Left ventricle myocardium inferior (tissue), 1 donor: ENCODE measurements at regions not wholly inside any gene's neighbourhood (a gene's known extent, or its start where the extent isn't known, plus 50 kb on each side); places are given as distances from the start of the nearest gene placed in this dataset.

ENCODE experiments used
- DNase-seq: peaks from one replicate; pipeline ENCODE4 v3.0.0-alpha.2; 2020
- H3K27ac ChIP-seq: fragments of 200-600 bp; replicated peaks from 2 replicates; pipeline ENCODE4 v1.8.0; 2021
- H3K27me3 ChIP-seq: fragments of 200-600 bp; 2 replicates; pipeline ENCODE4 v1.8.0; 2021; ENCODE audit warnings: low read depth
- H3K36me3 ChIP-seq: fragments of 200-600 bp; 2 replicates; pipeline ENCODE4 v1.8.0; 2021
- H3K4me1 ChIP-seq: fragments of 200-600 bp; 2 replicates; pipeline ENCODE4 v1.8.0; 2021
- H3K4me3 ChIP-seq: fragments of 200-600 bp; 2 replicates; pipeline ENCODE4 v1.8.0; 2021; ENCODE audit warnings: mild to moderate bottlenecking, moderate library complexity
- H3K9me3 ChIP-seq: fragments of 200-600 bp; replicated peaks from 2 replicates; pipeline ENCODE4 v1.8.0; 2021
- intact Hi-C: fragments of 100-400 bp; cut with micrococcal nuclease; formaldehyde crosslinking; loops from one replicate; pipeline ENCODE4 v1.11.0; 2022
- TF ChIP-seq, protein P1 (sequence below): fragments of 200-600 bp; IDR thresholded peaks from 2 replicates; pipeline ENCODE4 v1.8.0; 2021; ENCODE audit warnings: antibody characterized with exemption, mild to moderate bottlenecking, borderline replicate concordance
- donor health status: DM: no; HTN: yes; CAD: no; lungs with severe emphysema.

DNA sequence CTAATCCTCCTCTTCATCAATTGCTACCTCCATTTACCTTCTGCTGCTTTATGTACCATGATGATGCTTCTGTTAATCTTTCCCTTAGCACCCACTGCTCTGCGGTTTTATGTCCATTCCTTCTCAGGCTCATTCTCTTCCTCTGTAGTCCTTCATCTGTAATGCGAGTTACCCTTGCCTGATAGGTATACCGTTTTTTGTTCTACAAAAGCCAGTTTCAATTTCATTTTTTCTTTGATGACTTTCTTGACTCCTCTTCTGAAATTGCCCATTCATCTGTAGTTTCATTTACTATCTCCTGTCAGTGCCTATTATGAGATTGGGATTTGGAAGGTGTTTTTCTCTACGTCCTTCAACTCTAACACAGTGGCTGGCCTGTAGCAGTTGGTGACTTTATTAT is 445.9 kb upstream of the ZNF717 start:
- no peak for DNase-seq
- H3K4me1 ChIP-seq, result no peaks in the 10 kb centered on the region
- H3K27ac ChIP-seq, result no peak overlapping the region
- H3K9me3 ChIP-seq, result peaks cover 5% of the 10 kb centered on the region
- intact Hi-C loops, result no loop called here
- no peak overlapping the region for H3K4me3 ChIP-seq
- TF ChIP-seq, protein P1, sequence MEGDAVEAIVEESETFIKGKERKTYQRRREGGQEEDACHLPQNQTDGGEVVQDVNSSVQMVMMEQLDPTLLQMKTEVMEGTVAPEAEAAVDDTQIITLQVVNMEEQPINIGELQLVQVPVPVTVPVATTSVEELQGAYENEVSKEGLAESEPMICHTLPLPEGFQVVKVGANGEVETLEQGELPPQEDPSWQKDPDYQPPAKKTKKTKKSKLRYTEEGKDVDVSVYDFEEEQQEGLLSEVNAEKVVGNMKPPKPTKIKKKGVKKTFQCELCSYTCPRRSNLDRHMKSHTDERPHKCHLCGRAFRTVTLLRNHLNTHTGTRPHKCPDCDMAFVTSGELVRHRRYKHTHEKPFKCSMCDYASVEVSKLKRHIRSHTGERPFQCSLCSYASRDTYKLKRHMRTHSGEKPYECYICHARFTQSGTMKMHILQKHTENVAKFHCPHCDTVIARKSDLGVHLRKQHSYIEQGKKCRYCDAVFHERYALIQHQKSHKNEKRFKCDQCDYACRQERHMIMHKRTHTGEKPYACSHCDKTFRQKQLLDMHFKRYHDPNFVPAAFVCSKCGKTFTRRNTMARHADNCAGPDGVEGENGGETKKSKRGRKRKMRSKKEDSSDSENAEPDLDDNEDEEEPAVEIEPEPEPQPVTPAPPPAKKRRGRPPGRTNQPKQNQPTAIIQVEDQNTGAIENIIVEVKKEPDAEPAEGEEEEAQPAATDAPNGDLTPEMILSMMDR, result no peak
- H3K36me3 ChIP-seq, result no peaks in the 10 kb centered on the region
- H3K27me3 ChIP-seq, result no peaks in the 10 kb centered on the region

DNA sequence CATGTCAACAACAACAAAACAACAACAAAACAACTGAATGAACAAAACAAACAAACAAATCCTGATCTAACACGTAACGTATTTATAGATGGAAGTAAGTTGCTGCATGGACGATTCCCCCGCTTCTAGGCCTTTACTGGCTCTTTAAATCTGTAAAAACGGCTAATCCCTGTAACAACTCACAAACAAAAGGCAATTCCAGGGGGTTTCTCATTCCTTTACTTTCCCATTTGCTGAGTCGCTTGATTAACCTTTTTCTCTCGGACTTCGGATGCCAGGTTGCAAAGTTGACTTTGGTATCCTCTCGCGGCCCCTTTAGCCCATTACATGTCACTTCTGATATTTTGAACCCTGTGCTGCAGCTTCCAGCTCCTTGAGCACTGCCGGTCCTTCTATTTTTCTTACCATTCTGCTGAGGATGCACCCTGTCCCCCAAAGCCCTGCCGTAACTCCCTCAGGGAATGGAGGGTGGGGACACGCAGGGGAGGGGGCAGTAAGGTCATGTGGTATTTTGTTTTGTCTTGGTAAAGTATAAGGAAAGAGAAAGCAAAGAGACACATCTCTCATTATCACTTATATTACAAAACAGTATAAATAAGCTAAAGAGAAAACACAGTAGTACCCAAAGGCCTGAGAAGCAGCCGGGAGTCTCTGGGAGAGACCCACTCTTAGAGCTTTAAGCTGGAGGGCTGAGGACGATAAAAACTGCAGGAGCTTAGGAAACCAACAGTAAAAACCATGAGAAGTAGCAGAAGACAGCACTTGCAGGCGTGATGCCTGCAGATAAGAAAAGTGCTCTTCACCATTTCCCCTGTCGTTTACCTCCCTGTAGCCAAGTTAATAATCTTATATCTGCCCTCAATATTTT is 457.8 kb upstream of the ZNF717 start:
- H3K27ac ChIP-seq, result no peak overlapping the region
- intact Hi-C loops, result no loop called here
- no peaks in the 10 kb centered on the region for H3K36me3 ChIP-seq
- H3K9me3 ChIP-seq, result no peaks in the 10 kb centered on the region
- TF ChIP-seq, protein P1, result no peak
- no peak for DNase-seq
- no peak overlapping the region for H3K4me3 ChIP-seq
- H3K27me3 ChIP-seq, result no peaks in the 10 kb centered on the region
- no peaks in the 10 kb centered on the region for H3K4me1 ChIP-seq

DNA sequence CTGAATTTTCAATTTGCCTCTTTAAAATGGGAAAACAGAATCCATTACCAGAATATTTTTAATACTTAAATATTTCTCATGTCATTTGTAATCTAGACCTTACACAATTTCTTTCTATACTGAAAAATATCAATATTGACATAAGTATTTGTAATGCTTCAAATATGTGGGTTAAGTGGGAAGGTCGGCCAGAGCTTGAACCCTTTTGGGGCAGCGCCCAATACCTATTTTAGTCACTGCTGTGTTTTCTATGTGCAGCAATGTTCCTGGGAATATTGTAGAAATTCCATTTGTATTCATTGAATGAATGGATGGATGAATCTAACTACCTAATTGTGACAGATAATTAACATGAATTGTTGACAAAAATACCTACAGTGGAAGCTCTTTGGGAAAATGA is 459.7 kb upstream of the ZNF717 start:
- Histone ChIP-seq H3K4me1 (no peaks in the 10 kb centered on the region), H3K4me3 (no peak overlapping the region), H3K27ac (no peak overlapping the region), H3K36me3 (no peaks in the 10 kb centered on the region), H3K9me3 (peaks cover 6% of the 10 kb centered on the region), H3K27me3 (no peaks in the 10 kb centered on the region)
- intact Hi-C loops, result no loop called here
- TF ChIP-seq, protein P1, result no peak
- DNase-seq, result no peak

DNA sequence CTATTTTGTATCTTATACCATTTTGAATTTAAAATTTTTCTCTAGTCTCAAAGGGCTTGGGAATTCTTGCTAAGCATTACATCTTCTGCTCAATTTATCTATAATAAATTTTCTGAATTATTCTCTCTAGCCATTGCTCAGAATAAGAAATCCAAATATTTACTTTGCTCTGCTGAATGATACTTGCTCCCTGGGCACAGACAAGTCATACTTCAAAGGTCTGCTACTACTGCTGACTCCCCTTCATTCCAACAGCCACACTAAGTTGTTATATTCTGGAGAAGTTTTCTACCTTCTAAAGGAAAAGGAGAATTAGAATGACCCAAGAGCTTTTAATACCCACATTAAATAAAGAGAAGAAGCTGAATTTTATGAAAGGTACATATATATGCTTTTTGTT is 460.3 kb upstream of the ZNF717 start:
- Histone ChIP-seq H3K4me3 (no peak overlapping the region), H3K4me1 (no peaks in the 10 kb centered on the region), H3K9me3 (peaks cover 9% of the 10 kb centered on the region), H3K27ac (no peak overlapping the region), H3K27me3 (no peaks in the 10 kb centered on the region), H3K36me3 (no peaks in the 10 kb centered on the region)
- TF ChIP-seq, protein P1, result no peak
- intact Hi-C loops, result no loop called here
- no peak for DNase-seq

DNA sequence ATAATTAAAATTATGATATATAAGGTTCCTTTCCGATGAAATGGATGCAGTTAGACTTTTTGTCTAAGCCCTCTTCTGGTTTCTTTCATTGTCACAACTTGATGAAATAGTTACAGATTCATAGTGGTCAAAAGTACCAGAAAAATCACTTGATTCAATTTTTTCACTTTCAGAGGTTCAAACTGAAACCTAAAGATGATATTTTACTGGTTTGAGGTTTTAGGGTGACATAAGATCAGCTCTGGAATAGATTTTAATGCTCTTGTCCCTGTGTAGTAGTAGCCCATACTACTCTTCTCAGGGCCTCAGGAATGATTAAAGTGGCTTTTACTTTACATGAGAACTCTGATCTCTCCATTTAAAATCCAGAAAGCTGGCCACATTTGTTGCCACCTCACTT is 479.1 kb upstream of the ZNF717 start:
- Histone ChIP-seq H3K27ac (no peak overlapping the region), H3K9me3 (peaks cover 7% of the 10 kb centered on the region), H3K27me3 (no peaks in the 10 kb centered on the region), H3K4me3 (no peak overlapping the region), H3K4me1 (no peaks in the 10 kb centered on the region), H3K36me3 (no peaks in the 10 kb centered on the region)
- TF ChIP-seq, protein P1, result no peak
- intact Hi-C loops, result no loop called here
- DNase-seq, result no peak
